Uterus (tissue), 2 donors: ENCODE measurements at regions not wholly inside any gene's neighbourhood (a gene's known extent, or its start where the extent isn't known, plus 50 kb on each side); places are given as distances from the start of the nearest gene placed in this dataset.

Experiments
- CTCF ChIP-seq, 4 experiments: fragments of 200-600 bp in 2 of 4; fragments of 450-650 bp in 2 of 4; sonication (generic) in 2 of 4; IDR thresholded peaks; one replicate each; pipeline ENCODE4 v1.5.1; 2016 to 2019; ENCODE audit warnings: antibody characterized with exemption in 4 of 4, mild to moderate bottlenecking in 2 of 4, moderate library complexity in 1 of 4
- POLR2A ChIP-seq, 2 donors: fragments of 450-650 bp; IDR thresholded peaks; one replicate each; pipeline ENCODE4 v1.6.1; 2016; ENCODE audit warnings: antibody characterized with exemption in 2 of 2, mild to moderate bottlenecking in 1 of 2, moderate library complexity in 1 of 2

GRCh38 chr14:21735639-21736307 lies 62.2 kb upstream of the OR4E1 start:
- no peak for TF ChIP-seq CTCF (IDR thresholded peaks at IDR 0.05)
- no peak for TF ChIP-seq POLR2A (IDR thresholded peaks at IDR 0.05)
